K562 (cell line): ENCODE measurements at regions not wholly inside any gene's neighbourhood (a gene's known extent, or its start where the extent isn't known, plus 50 kb on each side); places are given as distances from the start of the nearest gene placed in this dataset.
A peak's percentile ranks its signal among the peaks of the same experiment; 100 is the strongest.

Experiments
- ATAC-seq: fragments of 200-7000 bp; cut with Tn5 transposase; 3 replicates; pipeline ENCODE4 v1.9.1; 2020; ENCODE audit warnings: moderate library complexity
- BruUV-seq: library from RNA; stranded (reverse); fragments of 400-500 nt; replicated peaks from 2 replicates; lab custom pipeline; 2021; lab: Mats Ljungman, UMichigan
- CTCF ChIA-PET: fragments of 300-600 bp; formaldehyde crosslinking; extraction: SDS; loops from one replicate; lab custom pipeline; 2021; ENCODE audit warnings: low intra/inter-chr PET ratio; lab: Yijun Ruan, JAX
- POLR2A ChIA-PET: fragments of 300-600, 350-650 bp; sonication (Branson Sonifier 250); formaldehyde crosslinking; extraction: SDS; loops from one replicate; lab custom pipeline; 2021; ENCODE audit warnings: antibody characterized with exemption, inconsistent platforms; lab: Yijun Ruan, JAX
- DNase-seq, 4 experiments: peaks; one replicate each; pipeline versions ENCODE4 v3.0.0 to v3.0.0-alpha.2; 2011 to 2018; ENCODE audit warnings: low spot score in 3 of 4, mixed read lengths in 3 of 4; ENCODE audit errors: extremely low read depth in 1 of 4
- FAIRE-seq: peaks from 2 replicates; lab custom pipeline; 2011; peaks lifted over from hg19 to GRCh38; lab: Jason Lieb, UNC
- H2AFZ ChIP-seq: 2 replicates; pipeline ENCODE4 v1.6.0; 2011; ENCODE audit warnings: low read depth, low read length, control low read depth, inconsistent platforms
- H3K27ac ChIP-seq: fragments of 200-600 bp; 3 replicates; pipeline ENCODE4 v1.8.0; 2011; ENCODE audit warnings: low read depth, mild to moderate bottlenecking, control low read depth, inconsistent platforms, low read length, moderate library complexity, mixed read lengths; ENCODE audit errors: extremely low read depth
- H3K27me3 ChIP-seq, 2 experiments: fragments of 300-600 bp in 1 of 2; 2 replicates in 1 of 2; 3 replicates in 1 of 2; pipeline versions ENCODE4 v1.6.0 to v1.8.0; 2011; ENCODE audit warnings: inconsistent platforms in 2 of 2, low read length in 2 of 2, mild to moderate bottlenecking in 1 of 2, mixed read lengths in 1 of 2, moderate library complexity in 1 of 2; ENCODE audit not compliant: control insufficient read depth in 2 of 2, insufficient read depth in 2 of 2
- H3K36me3 ChIP-seq: fragments of 300-600 bp; 3 replicates; pipeline ENCODE4 v1.8.0; 2011; ENCODE audit warnings: mild to moderate bottlenecking, low read length, inconsistent platforms; ENCODE audit not compliant: control insufficient read depth, insufficient read depth
- H3K4me1 ChIP-seq, 2 experiments: fragments of 200-600 bp in 1 of 2; replicated peaks in 1 of 2; 2 replicates in 1 of 2; 3 replicates in 1 of 2; pipeline versions ENCODE4 v1.5.1 to v1.8.0; 2011; ENCODE audit warnings: inconsistent platforms in 2 of 2, low read length in 2 of 2, mild to moderate bottlenecking in 1 of 2, mixed read lengths in 1 of 2, moderate library complexity in 1 of 2; ENCODE audit not compliant: control insufficient read depth in 2 of 2, insufficient read depth in 2 of 2
- H3K4me2 ChIP-seq: 2 replicates; pipeline ENCODE4 v1.6.1; 2011; ENCODE audit warnings: low read length, control low read depth, inconsistent platforms, mixed read lengths; ENCODE audit not compliant: insufficient read depth
- H3K4me3 ChIP-seq: fragments of 200-600 bp; sonication (generic), shearing (Covaris generic); 2 replicates; pipeline ENCODE4 v1.5.1; 2016; ENCODE audit warnings: control low read depth, inconsistent platforms
- H3K79me2 ChIP-seq: fragments of 200-600 bp; 3 replicates; pipeline ENCODE4 v1.8.0; 2011; ENCODE audit warnings: low read length, inconsistent platforms; ENCODE audit not compliant: control insufficient read depth, insufficient read depth
- H3K9ac ChIP-seq, 2 experiments: 2 replicates each; pipeline versions ENCODE4 v1.6.0 to v1.6.1; 2011; ENCODE audit warnings: low read depth in 2 of 2, low read length in 2 of 2, control low read depth in 1 of 2, inconsistent platforms in 1 of 2, mild to moderate bottlenecking in 1 of 2, mixed read lengths in 1 of 2; ENCODE audit not compliant: insufficient read depth in 1 of 2
- H3K9me1 ChIP-seq: one replicate; pipeline ENCODE4 v1.6.0; 2011; ENCODE audit warnings: inconsistent platforms, mild to moderate bottlenecking, low read length, moderate library complexity; ENCODE audit not compliant: control insufficient read depth, insufficient read depth
- H3K9me3 ChIP-seq: replicated peaks from 2 replicates; pipeline ENCODE4 v1.5.1; 2011; ENCODE audit warnings: low read depth, low read length, inconsistent platforms; ENCODE audit not compliant: control insufficient read depth, insufficient read depth
- H4K20me1 ChIP-seq: replicated peaks from 2 replicates; pipeline ENCODE4 v1.6.1; 2011; ENCODE audit warnings: low read length, inconsistent platforms, mixed read lengths; ENCODE audit not compliant: control insufficient read depth, insufficient read depth
- AFF1 ChIP-seq, 2 experiments: fragments of 450-650 bp; IDR thresholded peaks; 2 replicates each; pipeline ENCODE4 v1.6.1; 2018; ENCODE audit warnings: mild to moderate bottlenecking in 2 of 2, low read depth in 1 of 2; ENCODE audit not compliant: partially characterized antibody in 2 of 2
- CTCFL ChIP-seq: IDR thresholded peaks from 2 replicates; pipeline ENCODE4 v1.6.1; 2011; ENCODE audit warnings: borderline replicate concordance, low read depth, mild to moderate bottlenecking, moderate library complexity, low read length; ENCODE audit not compliant: insufficient read depth, poor library complexity, severe bottlenecking
- FOSL1 ChIP-seq: fragments of 200-800 bp; sonication (Bioruptor generic); conservative IDR thresholded peaks from 2 replicates; pipeline ENCODE4 v1.6.1; 2016; ENCODE audit warnings: missing genetic modification characterization, missing compliant biosample characterization
- IFI16 ChIP-seq: fragments of 250-450 bp; sonication (Bioruptor Pico); IDR thresholded peaks from 2 replicates; pipeline ENCODE4 v2.1.2; 2022; ENCODE audit warnings: mild to moderate bottlenecking, inconsistent platforms
- MAFF ChIP-seq: IDR thresholded peaks from 2 replicates; pipeline ENCODE4 v1.6.1; 2012; ENCODE audit warnings: low read length, improper control_type of control experiment
- PHB2 ChIP-seq: fragments of 450-650 bp; IDR thresholded peaks from 2 replicates; pipeline ENCODE4 v1.6.1; 2017; ENCODE audit warnings: low read depth
- RFX5 ChIP-seq: IDR thresholded peaks from 2 replicates; pipeline ENCODE4 v1.6.1; 2011; ENCODE audit warnings: low read depth, mild to moderate bottlenecking, improper control_type of control experiment, low read length
- SRSF3 ChIP-seq: fragments of 200-400 bp; formaldehyde crosslinking; IDR thresholded peaks from 2 replicates; pipeline ENCODE4 v1.6.1; 2016; ENCODE audit warnings: mild to moderate bottlenecking, low read length, moderate library complexity; ENCODE audit not compliant: insufficient read depth
- ZBTB49 ChIP-seq: sonication (generic); formaldehyde crosslinking; IDR thresholded peaks from 2 replicates; pipeline ENCODE4 v1.8.0; 2022; ENCODE audit warnings: missing genetic modification reagents, mild to moderate bottlenecking, borderline replicate concordance
- ZNF316 ChIP-seq: fragments of 450-650 bp; IDR thresholded peaks from 2 replicates; pipeline ENCODE4 v1.6.1; 2016
- WGBS: fragments of 100-300 bp; shearing (Covaris generic); methylation state at CpG from one replicate; pipeline ENCODE4 v1.1.6; 2016; ENCODE audit warnings: low coverage, mixed read lengths; ENCODE audit not compliant: insufficient coverage; ENCODE audit errors: missing lambda C conversion rate; 5-methylcytosine and 5-hydroxymethylcytosine counted together
- in situ Hi-C: fragments of 300-500 bp; cut with MboI; formaldehyde crosslinking; loops from 4 replicates; pipeline ENCODE4 v1.15.0; 2018; ENCODE audit warnings: inconsistent platforms, mixed read lengths
- intact Hi-C: fragments of 100-400 bp; cut with micrococcal nuclease; formaldehyde crosslinking; loops from 2 replicates; pipeline ENCODE4 v1.14.2; 2022

- TF ChIP-seq CTCFL: no peak
These were observed 126.8 kb upstream of the PZP start (continued) for GRCh38 chr12:9334964-9335363.

GRCh38 chr12:9334041-9334692 lies 126.0 kb upstream of the PZP start:
- Histone ChIP-seq H3K4me2 (peak overlapping the region; percentile 45), H3K79me2 (no peaks in the 10 kb centered on the region), H3K9ac (no peak overlapping the region), H3K27ac (no peak overlapping the region), H3K4me1 (peaks cover 0 to 8% of the 10 kb centered on the region in 2 experiments; a peak in 2 of 5 replicates), H2AFZ (peak overlapping the region; percentile 83), H3K9me1 (no peaks in the 10 kb centered on the region), H3K27me3 (no peaks in the 10 kb centered on the region), H3K9me3 (no peaks in the 10 kb centered on the region; the same call in 1 of the 2 replicates), H4K20me1 (no peaks in the 10 kb centered on the region), H3K4me3 (no peak overlapping the region), H3K36me3 (no peaks in the 10 kb centered on the region)
- CTCF ChIA-PET: interaction anchor here (0.7 kb wide), 1 partner anchor 307 kb away, joined by 3 read pairs; no protein-coding TSS in a partner anchor
- no TSS peak for BruUV-seq
- FAIRE-seq: no peak
- POLR2A ChIA-PET: no interaction called here
- intact Hi-C loops: loop anchor here (10.0 kb wide), 2 partner anchors 131 to 251 kb away; no protein-coding TSS in a partner anchor
- 49% methylated on average over 11 of the region's 12 CpGs for WGBS
- peak; percentile 41; the same call in 2 of the 3 replicates for ATAC-seq
- DNase-seq: peak in 1 of 4 experiments; percentile 16
- in situ Hi-C loops: loop anchor here (25.0 kb wide), 1 partner anchor 303 kb away; no protein-coding TSS in a partner anchor
- peak; percentile 80 for TF ChIP-seq MAFF
- no peak for TF ChIP-seq FOSL1 (tag)
- no peak for TF ChIP-seq PHB2
- no peak for TF ChIP-seq SRSF3
- no peak for TF ChIP-seq AFF1 (IDR thresholded peaks at IDR 0.05; ENCODE audit: low read depth in 1 of 2, partially characterized antibody in 2 of 2)
- no peak for TF ChIP-seq RFX5
- TF ChIP-seq ZBTB49: no peak
- no peak for TF ChIP-seq IFI16 (CRISPR knock-in tag)
- peak; percentile 61 for TF ChIP-seq ZNF316
